Right ventricle myocardium inferior (tissue), 1 donor: ENCODE measurements at regions not wholly inside any gene's neighbourhood (a gene's known extent, or its start where the extent isn't known, plus 50 kb on each side); places are given as distances from the start of the nearest gene placed in this dataset.

ENCODE experiments used
- ATAC-seq: fragments of 200-7000 bp; cut with Tn5 transposase; one replicate; pipeline ENCODE4 v1.9.1; 2020; ENCODE audit warnings: mild to moderate bottlenecking, moderate library complexity
- DNase-seq: peaks from one replicate; pipeline ENCODE4 v3.0.0; 2021; ENCODE audit errors: missing footprints
- intact Hi-C: fragments of 100-400 bp; cut with DNase I; formaldehyde crosslinking; loops from one replicate; pipeline ENCODE4 v1.11.0; 2022
- donor health status: DM: no; HTN: yes; CAD: no; lungs with severe emphysema.

DNA sequence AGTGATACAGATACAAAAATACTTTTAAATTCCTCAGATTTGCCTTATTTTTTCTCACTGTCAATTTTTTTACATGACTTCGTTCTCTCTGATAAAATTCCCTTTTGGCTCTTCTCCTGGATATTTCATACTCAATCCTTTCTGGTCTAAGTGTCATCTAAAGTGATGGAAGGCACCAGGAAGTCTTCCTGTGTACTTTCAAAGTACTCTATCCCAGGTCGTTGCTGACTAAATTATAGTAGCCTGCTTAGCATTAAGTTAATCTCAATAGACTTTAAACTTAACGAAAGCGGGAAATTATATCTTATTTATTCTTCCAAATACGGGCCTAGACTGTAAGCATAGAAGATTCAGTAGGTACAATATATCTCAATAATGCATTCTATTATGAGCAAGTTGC is 67.8 kb downstream of the CASP12 start:
- DNase-seq (no peak), ATAC-seq (no peak)
- intact Hi-C loops: no loop called here

DNA sequence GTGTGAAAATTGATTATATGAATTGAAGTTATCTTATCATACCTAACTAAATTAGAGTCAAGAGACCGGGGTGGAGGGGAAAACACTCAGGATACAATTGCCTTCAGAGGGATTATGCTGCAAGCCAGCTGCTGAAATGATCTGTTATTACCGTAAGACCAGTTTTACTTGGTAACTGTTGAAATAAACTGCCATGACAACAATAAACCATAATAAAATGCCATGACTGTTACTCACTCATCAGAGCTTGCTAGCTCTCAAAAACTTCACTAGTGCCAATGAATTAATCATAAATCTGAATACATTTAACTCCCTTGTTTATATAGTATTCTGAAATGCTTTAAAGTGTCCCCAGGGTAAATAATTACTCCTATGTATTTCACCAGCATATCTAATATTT is 68.2 kb downstream of the CASP12 start:
- no peak for DNase-seq
- ATAC-seq: no peak
- intact Hi-C loops: no loop called here

DNA sequence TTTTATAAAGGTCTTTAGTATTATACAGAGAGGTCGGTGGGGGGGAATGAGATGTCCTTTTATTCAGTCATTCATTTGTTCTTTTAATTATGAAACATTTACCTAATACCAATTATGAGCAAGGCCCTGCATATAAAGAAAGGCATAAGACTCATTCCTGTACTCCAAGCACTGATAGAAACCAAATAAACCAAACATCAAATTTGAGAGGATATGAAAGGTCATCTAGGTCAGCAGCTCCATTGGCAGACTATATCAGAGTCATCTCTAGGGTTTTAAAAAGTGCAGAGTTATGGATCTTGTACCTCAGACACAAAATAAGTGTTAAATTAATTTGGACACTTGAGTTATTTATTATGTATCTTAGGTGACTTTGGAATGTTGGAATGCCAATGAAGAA is 71.5 kb downstream of the CASP12 start:
- ATAC-seq: no peak
- no peak for DNase-seq
- intact Hi-C loops: no loop called here

DNA sequence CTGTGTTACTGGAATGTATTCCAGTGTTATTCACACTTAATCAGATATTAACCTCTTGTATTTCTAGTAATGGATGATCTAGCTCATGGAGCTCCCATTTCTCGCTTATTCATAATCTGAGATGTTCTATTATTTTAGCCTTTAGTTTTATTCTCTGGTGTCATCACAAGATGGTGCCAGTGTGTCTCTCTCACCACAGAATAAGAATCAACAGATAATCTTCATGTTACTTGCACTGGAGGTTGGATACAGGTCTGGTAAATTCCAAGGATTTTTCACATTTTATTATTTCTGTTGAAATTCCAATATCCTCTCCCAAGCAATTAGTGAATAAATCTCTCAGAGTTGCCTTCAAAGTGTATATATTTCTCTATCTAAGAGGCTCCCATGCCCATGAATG is 74.6 kb downstream of the CASP12 start:
- intact Hi-C loops: no loop called here
- no peak for DNase-seq
- no peak for ATAC-seq

DNA sequence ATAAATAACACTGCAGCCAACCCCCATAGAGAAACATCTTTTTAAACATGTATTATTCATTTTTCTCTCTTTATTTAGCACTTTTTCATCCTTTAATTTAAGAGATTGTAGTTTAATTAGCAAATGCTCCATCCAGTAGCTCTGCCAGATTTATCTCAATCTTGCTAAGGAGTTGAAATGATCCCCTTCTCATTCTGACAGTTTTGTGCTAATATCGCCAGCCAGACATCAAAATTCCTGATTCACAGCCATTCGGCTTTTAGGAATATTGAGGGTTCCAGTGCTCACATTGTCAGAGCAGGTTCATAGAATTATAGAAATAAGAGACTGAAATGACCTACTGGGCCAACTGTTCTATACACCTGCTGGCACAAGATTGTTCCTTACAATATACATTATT is 77.8 kb downstream of the CASP12 start:
- intact Hi-C loops: no loop called here
- no peak for DNase-seq
- ATAC-seq: no peak

DNA sequence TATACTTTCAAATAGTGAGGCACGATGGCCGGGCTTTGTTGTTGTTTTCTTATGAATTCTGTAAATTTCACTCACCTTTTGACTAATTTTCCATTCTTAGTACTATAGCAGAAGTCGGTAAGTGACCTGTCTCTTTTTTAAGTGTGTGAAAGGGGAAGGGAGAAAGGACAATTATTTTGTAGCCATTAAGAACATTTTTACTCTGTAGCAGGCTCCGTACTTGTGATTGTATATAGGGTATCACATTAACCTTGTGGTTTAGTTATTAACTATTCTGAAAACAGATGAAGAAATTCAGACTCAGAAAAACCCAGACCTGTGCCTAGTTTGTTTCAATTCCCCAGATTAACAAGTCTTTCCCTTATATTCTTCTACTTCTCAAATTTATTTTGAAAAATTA is 78.7 kb downstream of the CASP12 start:
- intact Hi-C loops: no loop called here
- ATAC-seq: no peak

DNA sequence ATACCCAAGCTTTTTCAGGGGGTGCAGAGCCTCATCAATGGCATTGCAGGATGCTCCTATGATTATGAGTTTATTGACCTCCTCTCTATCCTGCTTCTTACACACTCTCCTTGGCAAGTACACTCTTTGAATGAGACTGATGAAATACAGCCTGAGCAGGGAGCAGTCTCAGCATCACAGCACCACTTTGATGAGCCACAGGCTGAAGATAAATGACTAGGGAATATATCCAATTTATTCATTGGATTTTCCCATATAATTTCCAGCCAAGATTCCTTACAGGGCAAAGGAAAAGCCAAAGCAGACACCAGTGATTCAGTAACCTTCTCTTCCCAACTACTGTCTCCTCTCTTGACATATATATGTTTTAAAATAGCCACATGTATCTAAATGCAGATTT is 79.2 kb downstream of the CASP12 start:
- ATAC-seq: no peak
- intact Hi-C loops: no loop called here

More for the DNA sequence above, 78.7 kb downstream of the CASP12 start:
- DNase-seq: peak; percentile 17

DNA sequence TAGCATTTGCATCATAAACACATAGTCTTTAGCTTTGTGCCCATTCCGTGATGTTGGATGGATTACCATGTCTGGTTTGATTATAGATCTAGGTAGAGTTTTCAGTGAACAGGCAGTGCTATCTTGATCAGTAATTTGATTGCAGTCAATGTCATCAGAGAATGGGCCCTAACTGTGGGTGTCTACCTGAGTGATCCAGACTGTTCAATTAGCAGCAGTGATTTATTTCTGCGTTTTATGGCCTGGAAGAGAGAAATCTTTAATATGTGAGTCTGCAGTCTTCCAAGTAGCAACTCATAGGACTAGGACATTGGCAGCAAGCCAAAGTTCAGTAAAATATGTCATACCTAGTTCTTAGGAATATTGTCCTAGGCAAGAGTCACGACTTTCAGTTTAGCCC is 80.3 kb downstream of the CASP12 start:
- ATAC-seq (no peak), DNase-seq (no peak)
- intact Hi-C loops: no loop called here

More for the DNA sequence above, 79.2 kb downstream of the CASP12 start:
- no peak for DNase-seq

DNA sequence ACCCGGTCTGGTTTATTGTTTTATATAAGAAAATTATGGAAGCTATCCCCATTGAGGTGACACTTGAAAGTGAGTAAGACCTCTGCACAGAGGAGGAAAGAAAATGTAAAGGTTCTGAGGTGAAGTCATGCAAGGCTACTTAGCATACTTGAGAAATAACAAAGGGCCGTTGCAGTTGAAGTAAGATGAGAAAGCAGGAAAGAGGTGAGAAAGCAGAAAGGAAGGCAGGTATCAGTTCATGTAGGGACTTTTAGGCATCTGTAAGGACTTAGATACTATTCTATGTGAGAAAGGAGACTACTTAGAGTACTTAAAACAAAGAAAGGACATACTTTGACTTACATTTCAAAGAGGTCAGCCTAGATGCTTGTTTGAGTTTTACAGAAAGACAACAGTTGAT is 84.7 kb downstream of the CASP12 start:
- no peak for ATAC-seq
- no peak for DNase-seq
- intact Hi-C loops: no loop called here

DNA sequence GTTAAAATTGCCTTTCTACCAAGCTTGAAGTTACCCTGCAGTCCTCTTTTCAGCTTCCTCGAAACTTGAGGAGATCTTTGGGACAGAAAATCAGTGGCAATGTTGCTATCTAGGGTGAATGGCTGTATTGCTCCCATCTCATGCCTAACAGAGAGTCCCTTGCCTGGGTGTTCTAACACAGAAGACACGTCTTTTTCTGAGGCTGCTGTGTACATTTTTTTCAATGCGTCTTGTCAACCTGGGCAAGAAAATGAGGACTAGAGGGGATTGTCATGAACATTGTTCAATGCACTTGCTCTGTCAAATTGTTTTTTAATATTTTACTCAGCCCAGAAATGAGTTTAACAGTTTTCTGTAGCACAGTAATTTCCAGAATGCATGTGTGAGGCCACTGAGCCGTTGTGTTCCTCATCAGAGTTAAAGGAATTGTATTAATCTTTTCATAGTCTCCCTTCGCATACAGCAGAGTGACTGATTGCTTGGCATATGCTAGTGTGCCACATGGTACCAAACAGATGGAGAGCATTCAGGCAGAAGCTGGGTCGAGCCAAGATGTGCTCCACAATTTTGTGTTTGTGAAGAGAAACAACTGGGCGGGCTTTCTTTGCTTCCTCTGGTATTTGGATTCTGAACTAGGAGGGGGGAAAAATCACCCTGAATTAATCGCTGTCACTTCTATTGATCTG is 86.0 kb downstream of the CASP12 start:
- ATAC-seq (no peak), DNase-seq (no peak)
- intact Hi-C loops: no loop called here

DNA sequence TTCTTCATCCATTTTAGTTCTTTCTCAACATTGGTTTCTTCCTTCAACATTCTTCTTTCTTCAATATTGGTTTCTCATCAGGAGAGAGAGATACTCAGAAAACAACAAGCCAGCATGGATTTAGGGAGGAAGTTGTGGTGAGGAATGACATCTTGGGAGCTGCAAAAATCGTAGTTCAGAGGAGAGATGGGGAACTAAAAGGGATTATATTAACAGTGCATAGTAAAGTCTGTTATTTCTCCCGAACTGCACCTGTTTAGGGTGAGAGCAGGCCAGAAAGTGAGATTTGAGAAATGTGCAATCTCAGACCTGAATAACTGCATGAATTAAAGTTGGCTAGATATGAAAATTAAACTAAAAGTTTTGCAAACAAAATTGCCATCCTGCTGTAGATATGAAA is 94.5 kb downstream of the CASP12 start:
- DNase-seq (no peak), ATAC-seq (no peak)
- intact Hi-C loops: no loop called here

DNA sequence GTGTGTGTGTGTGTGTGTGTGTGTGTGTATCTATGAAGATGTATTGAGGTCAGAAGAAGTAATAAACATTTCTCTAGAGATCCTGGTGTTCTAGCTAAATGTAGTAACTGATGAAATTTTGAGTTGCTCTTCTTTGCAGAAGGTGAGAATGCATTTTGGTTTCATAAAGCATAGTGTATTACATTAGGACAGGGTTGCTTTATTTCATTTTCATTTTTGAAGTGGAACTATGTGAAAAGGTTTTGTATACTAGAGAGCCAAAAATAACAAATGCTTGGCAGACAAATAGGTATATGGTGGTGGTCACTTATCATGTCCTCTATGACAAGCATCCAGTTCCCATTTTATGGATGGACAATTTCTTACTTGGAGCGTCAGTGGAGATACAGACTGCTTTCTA is 99.0 kb downstream of the CASP12 start:
- ATAC-seq: no peak
- no peak for DNase-seq
- intact Hi-C loops: no loop called here

DNA sequence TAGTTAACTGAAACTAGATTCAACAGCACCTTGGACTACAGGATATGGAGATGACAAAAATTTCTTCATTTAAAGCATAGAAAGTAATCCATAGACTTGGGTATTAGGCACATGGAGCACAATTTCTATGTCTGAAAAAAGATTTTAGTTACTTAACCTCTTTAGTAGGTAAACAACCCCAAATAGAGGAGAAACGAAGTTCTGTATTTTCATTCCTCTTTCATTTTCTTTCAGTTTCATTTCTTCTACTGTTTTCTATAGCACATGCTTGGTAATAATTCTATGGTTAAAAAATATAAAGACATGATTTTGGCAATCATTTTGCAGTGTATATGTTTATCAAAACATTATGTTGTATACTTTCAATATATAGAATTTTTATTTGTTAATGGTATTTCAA is 99.5 kb downstream of the CASP12 start:
- ATAC-seq (no peak), DNase-seq (no peak)
- intact Hi-C loops: no loop called here

DNA sequence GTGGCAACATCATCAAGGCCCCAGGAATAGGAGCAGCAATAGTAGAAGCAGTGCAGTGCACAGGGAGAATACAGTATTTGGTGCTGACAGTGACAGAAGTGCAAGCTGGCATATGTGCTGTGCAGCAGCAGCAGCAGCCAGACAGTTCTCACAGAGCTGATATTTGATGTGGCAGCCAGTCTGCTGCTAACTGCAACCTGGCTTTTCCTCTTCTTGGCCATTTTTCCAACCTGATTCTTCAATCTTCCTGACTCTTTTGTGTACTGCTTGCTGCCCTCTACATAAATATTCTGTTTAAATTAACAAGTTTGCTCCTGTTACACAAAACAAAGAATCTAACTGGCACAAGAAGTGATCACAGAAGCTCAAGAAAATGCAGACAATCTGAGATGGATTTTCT is 102.0 kb downstream of the CASP12 start:
- ATAC-seq (no peak), DNase-seq (no peak)
- intact Hi-C loops: no loop called here

DNA sequence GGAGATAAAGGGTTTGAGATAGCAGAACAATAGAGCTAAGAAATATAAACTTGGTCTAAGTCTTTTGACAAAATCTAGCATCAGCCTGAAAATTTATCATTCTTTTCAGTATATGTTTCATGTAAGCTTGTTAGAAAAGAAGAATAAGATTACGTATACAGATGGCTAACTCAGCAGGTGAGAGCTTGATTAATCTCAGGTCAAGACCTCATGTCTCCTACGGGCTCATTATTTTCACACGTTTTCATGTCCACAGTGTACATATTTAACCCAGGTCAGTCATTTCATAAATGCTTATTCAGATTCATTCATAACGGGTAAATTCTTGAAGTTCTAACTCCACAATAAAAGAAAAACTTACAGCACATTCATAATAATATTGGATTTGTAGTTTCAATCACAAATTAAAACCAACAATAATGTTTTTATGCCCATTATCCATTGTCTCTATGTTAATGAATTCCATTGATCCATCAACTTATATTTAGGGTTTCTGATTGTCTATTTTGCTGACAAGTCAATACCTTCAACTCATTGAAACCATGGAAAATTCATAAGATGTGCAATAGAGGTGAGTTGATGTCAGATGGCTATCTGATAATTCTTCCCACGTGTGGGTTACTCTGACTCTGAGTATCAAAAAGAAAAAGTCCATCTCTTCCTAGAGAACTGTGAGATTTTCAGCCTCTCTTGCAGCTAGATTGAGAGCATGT is 102.6 kb downstream of the CASP12 start:
- intact Hi-C loops: no loop called here
- no peak for DNase-seq
- ATAC-seq: no peak

DNA sequence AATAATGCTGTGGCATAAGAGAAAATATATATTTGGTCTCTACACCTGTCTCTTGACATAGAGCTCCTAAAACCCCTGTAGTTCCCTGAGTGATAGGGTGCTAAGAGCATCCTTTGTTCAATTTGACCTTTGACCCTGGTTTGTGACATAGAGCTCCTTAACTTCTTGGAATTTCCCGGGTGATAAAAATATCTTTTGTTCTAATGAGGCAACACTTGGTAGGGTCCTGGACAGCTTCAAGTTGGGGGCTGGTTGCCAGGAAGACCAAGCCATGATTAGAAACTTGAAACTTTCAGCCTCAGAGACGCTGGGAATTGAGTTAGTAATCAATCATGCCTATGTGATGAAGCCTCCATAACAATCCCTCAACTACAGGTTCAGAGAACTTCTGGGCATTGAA is 105.4 kb downstream of the CASP12 start:
- no peak for DNase-seq
- ATAC-seq: no peak
- intact Hi-C loops: no loop called here

DNA sequence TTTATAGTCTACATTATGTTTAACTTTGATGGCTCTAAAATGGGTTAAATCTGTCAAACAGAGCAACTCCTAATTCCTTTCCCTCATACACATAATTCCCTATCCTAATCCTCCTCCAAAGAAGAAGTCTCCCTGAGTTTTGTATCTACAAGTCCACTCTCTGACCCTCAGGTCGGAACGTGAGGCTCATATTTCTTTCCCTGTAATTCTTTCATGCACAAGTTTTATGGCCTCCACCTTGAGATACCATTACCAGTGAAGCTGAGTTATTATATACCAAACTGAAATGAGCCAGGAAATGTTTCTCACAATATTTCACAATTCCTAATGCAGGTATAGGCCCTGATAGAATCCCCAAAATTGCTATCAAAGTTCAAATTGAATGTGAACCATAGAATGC is 106.4 kb downstream of the CASP12 start:
- DNase-seq (no peak), ATAC-seq (no peak)
- intact Hi-C loops: no loop called here

DNA sequence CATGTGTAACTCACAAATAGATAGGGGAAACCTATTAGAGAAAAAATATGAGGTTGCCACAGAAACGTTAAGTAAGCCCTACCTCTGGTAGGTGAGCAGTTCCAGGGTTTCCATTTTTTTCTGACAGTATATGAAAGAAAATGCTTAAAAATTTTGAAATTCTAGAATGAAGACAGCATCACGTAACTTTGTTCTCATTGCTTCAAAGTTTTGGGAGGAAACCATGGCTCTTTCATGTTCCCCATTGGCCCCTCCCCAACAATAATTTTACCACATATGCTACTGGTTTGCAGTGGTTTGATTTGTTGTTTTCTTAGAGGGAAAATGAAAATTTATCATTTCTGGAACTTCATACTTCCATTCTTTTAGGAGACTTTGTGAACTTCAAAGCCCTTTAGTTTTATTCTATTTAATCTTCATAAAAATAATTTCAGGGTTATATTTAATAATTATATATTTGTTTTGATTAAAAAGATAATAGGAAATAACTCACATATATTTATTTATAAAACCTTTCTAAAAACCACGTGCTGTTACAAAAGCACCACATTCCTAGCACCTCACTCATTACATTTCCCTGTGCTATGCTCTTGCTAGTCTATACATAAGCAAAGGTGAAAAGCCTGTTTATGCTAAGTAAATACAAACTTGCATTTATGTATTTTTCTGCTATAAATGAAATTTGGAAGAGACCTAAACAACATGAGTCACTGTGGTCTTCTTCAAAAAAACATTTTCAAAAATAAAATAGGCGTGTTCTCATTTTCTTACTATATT is 113.4 kb downstream of the CASP12 start:
- DNase-seq: no peak
- intact Hi-C loops: no loop called here

DNA sequence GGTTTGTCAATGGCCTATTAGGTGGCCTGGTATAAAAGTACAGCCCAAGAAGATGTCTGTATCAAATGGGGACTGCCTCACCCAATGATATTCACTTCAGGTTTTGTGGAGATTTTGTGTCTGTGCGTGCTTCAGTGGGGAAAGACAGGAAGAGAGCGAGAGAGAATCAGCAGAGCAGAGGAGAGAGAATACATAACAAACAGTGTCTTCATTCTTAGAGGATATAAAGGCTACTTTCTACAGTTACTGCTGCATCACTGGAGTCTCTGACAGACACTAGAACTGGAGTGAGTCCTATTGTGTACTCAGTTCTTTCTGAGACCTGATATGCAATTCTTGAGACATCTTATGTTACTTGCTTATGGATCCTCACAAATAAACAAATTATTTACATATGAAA is 115.0 kb downstream of the CASP12 start:
- ATAC-seq (no peak), DNase-seq (no peak)
- intact Hi-C loops: no loop called here

More for the DNA sequence above, 113.4 kb downstream of the CASP12 start:
- ATAC-seq: no peak

DNA sequence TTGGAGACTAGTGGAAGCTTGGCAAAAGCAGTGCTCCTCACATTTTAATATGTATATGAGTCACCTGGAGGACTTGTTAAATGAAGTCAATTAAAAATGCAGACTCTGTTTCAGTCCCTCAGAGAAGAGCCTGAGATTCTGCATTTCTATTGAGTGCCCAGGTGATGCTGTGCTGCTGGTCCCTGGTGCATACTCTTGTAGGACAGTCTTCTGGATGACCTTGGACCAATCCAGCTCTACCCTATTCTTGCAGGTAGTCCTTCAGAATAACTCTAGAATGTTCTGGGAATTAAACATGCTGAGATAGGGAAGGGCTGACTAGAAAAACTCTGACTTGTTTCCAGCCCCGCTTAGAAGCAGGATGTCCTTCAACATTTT is 115.9 kb downstream of the CASP12 start:
- DNase-seq: no peak
- intact Hi-C loops: no loop called here
- ATAC-seq: no peak
